Astrocyte (in vitro differentiated cells and primary cell): ENCODE measurements at regions not wholly inside any gene's neighbourhood (a gene's known extent, or its start where the extent isn't known, plus 50 kb on each side); places are given as distances from the start of the nearest gene placed in this dataset.
A peak's percentile ranks its signal among the peaks of the same experiment; 100 is the strongest.

ENCODE experiments used
- DNase-seq: peaks from one replicate; pipeline ENCODE4 v3.0.0-alpha.2; 2010; ENCODE audit warnings: low read depth
- FAIRE-seq: peaks from 2 replicates; lab custom pipeline; 2011; peaks lifted over from hg19 to GRCh38; lab: Jason Lieb, UNC
- H2AFZ ChIP-seq: 2 replicates; pipeline ENCODE4 v1.6.0; 2012; ENCODE audit warnings: low read depth, low read length, inconsistent platforms
- H3K27ac ChIP-seq: 2 replicates; pipeline ENCODE4 v1.5.1; 2011; ENCODE audit warnings: low read depth, low read length, inconsistent platforms
- H3K27me3 ChIP-seq: 2 replicates; pipeline ENCODE4 v1.6.0; 2011; ENCODE audit warnings: low read length, inconsistent platforms; ENCODE audit not compliant: insufficient read depth
- H3K36me3 ChIP-seq: 2 replicates; pipeline ENCODE4 v1.5.1; 2011; ENCODE audit warnings: low read length, inconsistent platforms; ENCODE audit not compliant: insufficient read depth
- H3K4me1 ChIP-seq: 2 replicates; pipeline ENCODE4 v1.5.1; 2011; ENCODE audit warnings: low read length, inconsistent platforms; ENCODE audit not compliant: insufficient read depth
- H3K4me2 ChIP-seq: 2 replicates; pipeline ENCODE4 v1.6.0; 2012; ENCODE audit warnings: low read length, inconsistent platforms
- H3K4me3 ChIP-seq: 2 replicates; pipeline ENCODE4 v1.5.1; 2011; ENCODE audit warnings: low read depth, mild to moderate bottlenecking, low read length, inconsistent platforms; ENCODE audit not compliant: insufficient read depth
- H3K79me2 ChIP-seq: 2 replicates; pipeline ENCODE4 v1.6.0; 2012; ENCODE audit warnings: mild to moderate bottlenecking, low read length, inconsistent platforms; ENCODE audit not compliant: insufficient read depth
- H3K9ac ChIP-seq: 2 replicates; pipeline ENCODE4 v1.6.0; 2012; ENCODE audit warnings: mild to moderate bottlenecking, low read length, inconsistent platforms
- H3K9me3 ChIP-seq: 2 replicates; pipeline ENCODE4 v1.5.1; 2012; ENCODE audit warnings: low read depth, mild to moderate bottlenecking, low read length, inconsistent platforms; ENCODE audit not compliant: insufficient read depth
- H4K20me1 ChIP-seq: 2 replicates; pipeline ENCODE4 v1.6.0; 2012; ENCODE audit warnings: low read length, inconsistent platforms; ENCODE audit not compliant: insufficient read depth
- H3K27ac Mint-ChIP-seq: one replicate; pipeline ENCODE4 v1.8.0; 2021; ENCODE audit warnings: mild to moderate bottlenecking, mixed read lengths; ENCODE audit not compliant: unreplicated experiment
- H3K27me3 Mint-ChIP-seq: one replicate; pipeline ENCODE4 v1.8.0; 2021; ENCODE audit warnings: low read depth, mixed read lengths; ENCODE audit not compliant: unreplicated experiment
- H3K36me3 Mint-ChIP-seq: one replicate; pipeline ENCODE4 v1.8.0; 2021; ENCODE audit warnings: low read depth, mixed read lengths; ENCODE audit not compliant: unreplicated experiment
- H3K4me1 Mint-ChIP-seq: one replicate; pipeline ENCODE4 v1.8.0; 2021; ENCODE audit warnings: low read depth, mixed read lengths; ENCODE audit not compliant: unreplicated experiment
- H3K4me3 Mint-ChIP-seq: one replicate; pipeline ENCODE4 v1.8.0; 2021; ENCODE audit warnings: mild to moderate bottlenecking, moderate library complexity, mixed read lengths; ENCODE audit not compliant: unreplicated experiment
- H3K9me3 Mint-ChIP-seq: one replicate; pipeline ENCODE4 v1.8.0; 2021; ENCODE audit warnings: mild to moderate bottlenecking, mixed read lengths; ENCODE audit not compliant: unreplicated experiment
- CTCF ChIP-seq: IDR thresholded peaks from 2 replicates; pipeline ENCODE4 v1.5.1; 2011; ENCODE audit warnings: low read depth, mild to moderate bottlenecking, inconsistent platforms, low read length, moderate library complexity; ENCODE audit not compliant: insufficient read depth
- EZH2 ChIP-seq: IDR thresholded peaks from 2 replicates; pipeline ENCODE4 v1.6.1; 2012; ENCODE audit warnings: mild to moderate bottlenecking, low read length, inconsistent platforms; ENCODE audit not compliant: insufficient read depth

GRCh38 chrX:39871648-39872047 is 226.1 kb downstream of the BCOR start:
- H3K4me3 Mint-ChIP-seq, result no peak overlapping the region
- no peaks in the 10 kb centered on the region for H3K79me2 ChIP-seq
- H3K27me3 Mint-ChIP-seq, result peaks cover 8% of the 10 kb centered on the region
- H3K4me1 ChIP-seq, result peaks cover 4% of the 10 kb centered on the region
- no peak overlapping the region for H3K27ac ChIP-seq
- H3K9me3 Mint-ChIP-seq, result peaks cover 2% of the 10 kb centered on the region
- no peaks in the 10 kb centered on the region for H3K36me3 Mint-ChIP-seq
- H3K27ac Mint-ChIP-seq, result no peak overlapping the region
- H3K4me1 Mint-ChIP-seq, result no peaks in the 10 kb centered on the region
- H3K27me3 ChIP-seq, result no peaks in the 10 kb centered on the region
- no peak overlapping the region for H3K4me3 ChIP-seq
- no peaks in the 10 kb centered on the region for H3K36me3 ChIP-seq
- no peak overlapping the region for H2AFZ ChIP-seq
- H3K9me3 ChIP-seq, result no peaks in the 10 kb centered on the region
- FAIRE-seq (no peak), DNase-seq (no peak)
- H3K9ac ChIP-seq, result no peak overlapping the region
- no peak for TF ChIP-seq EZH2
- TF ChIP-seq CTCF, result no peak
- H4K20me1 ChIP-seq, result no peaks in the 10 kb centered on the region
- H3K4me2 ChIP-seq, result no peak overlapping the region

- H3K36me3 Mint-ChIP-seq, result no peaks in the 10 kb centered on the region
- FAIRE-seq (no peak), DNase-seq (no peak)
- peaks cover 8% of the 10 kb centered on the region for H3K27me3 Mint-ChIP-seq
- H3K36me3 ChIP-seq, result no peaks in the 10 kb centered on the region
- H3K4me3 ChIP-seq, result no peak overlapping the region
- peaks cover 2% of the 10 kb centered on the region for H3K9me3 Mint-ChIP-seq
- no peaks in the 10 kb centered on the region for H3K9me3 ChIP-seq
- H3K27me3 ChIP-seq, result no peaks in the 10 kb centered on the region
- TF ChIP-seq EZH2, result no peak
- no peak for TF ChIP-seq CTCF
- H3K4me1 ChIP-seq, result peaks cover 4% of the 10 kb centered on the region
- H3K4me2 ChIP-seq, result no peak overlapping the region
- no peak overlapping the region for H3K9ac ChIP-seq
- no peak overlapping the region for H3K4me3 Mint-ChIP-seq
- no peak overlapping the region for H3K27ac Mint-ChIP-seq
- H2AFZ ChIP-seq, result no peak overlapping the region
- H3K4me1 Mint-ChIP-seq, result no peaks in the 10 kb centered on the region
- H4K20me1 ChIP-seq, result no peaks in the 10 kb centered on the region
- H3K27ac ChIP-seq, result no peak overlapping the region
- no peaks in the 10 kb centered on the region for H3K79me2 ChIP-seq
These were observed 224.6 kb downstream of the BCOR start for GRCh38 chrX:39873117-39873516.

- H3K4me2 ChIP-seq, result no peak overlapping the region
- peaks cover 4% of the 10 kb centered on the region for H3K4me1 ChIP-seq
- Mint-ChIP-seq H3K27ac (no peak overlapping the region), H3K27me3 (peaks cover 13% of the 10 kb centered on the region), H3K9me3 (peaks cover 2% of the 10 kb centered on the region), H3K4me3 (no peak overlapping the region), H3K4me1 (no peaks in the 10 kb centered on the region), H3K36me3 (no peaks in the 10 kb centered on the region)
- no peak overlapping the region for H3K9ac ChIP-seq
- FAIRE-seq (peak; percentile 66), DNase-seq (no peak)
- TF ChIP-seq CTCF (no peak), EZH2 (no peak)
- no peaks in the 10 kb centered on the region for H4K20me1 ChIP-seq
- no peak overlapping the region for H2AFZ ChIP-seq
- no peak overlapping the region for H3K4me3 ChIP-seq
- no peaks in the 10 kb centered on the region for H3K9me3 ChIP-seq
- H3K79me2 ChIP-seq, result no peaks in the 10 kb centered on the region
- no peak overlapping the region for H3K27ac ChIP-seq
- no peaks in the 10 kb centered on the region for H3K27me3 ChIP-seq
- H3K36me3 ChIP-seq, result no peaks in the 10 kb centered on the region
These were observed 223.4 kb downstream of the BCOR start for GRCh38 chrX:39874202-39874816.
